ENCODE measurements at regions not wholly inside any gene's neighbourhood (a gene's known extent, or its start where the extent isn't known, plus 50 kb on each side); places are given as distances from the start of the nearest gene placed in this dataset.

GRCh38 chr5:8396756-8397155, 527.8 kb downstream of the MTRR start:
- DNase-seq, result no peak
- in situ Hi-C loops (cut with HindIII; ENCODE audit: low pct_ligation_motif_present, low pct_unique_long_range_greater_than_20kb, low sequenced_read_pairs), result no loop called here

GRCh38 chr5:8399471-8399870, 530.5 kb downstream of the MTRR start:
- no peak for DNase-seq
- in situ Hi-C loops (cut with HindIII; ENCODE audit: low pct_ligation_motif_present, low pct_unique_long_range_greater_than_20kb, low sequenced_read_pairs), result no loop called here

DNA sequence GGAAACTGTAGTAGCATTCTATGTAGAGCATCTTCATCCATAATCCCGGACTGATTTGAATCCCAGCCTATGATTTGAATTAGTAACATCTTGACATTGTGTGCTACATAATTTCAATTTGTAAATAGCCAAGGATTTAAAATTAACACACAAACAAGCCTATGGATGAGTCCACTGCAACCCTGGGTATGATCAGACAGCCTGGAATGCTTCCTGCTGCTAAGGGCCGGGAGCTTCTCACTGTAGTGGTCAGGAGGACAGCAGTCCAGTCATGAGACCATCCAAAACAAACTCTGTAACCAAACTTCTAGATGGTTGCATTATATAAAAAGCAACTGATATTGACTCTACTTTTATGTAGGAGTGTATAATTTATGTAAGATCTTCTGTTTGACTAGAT, 539.3 kb downstream of the MTRR start:
- no peak for DNase-seq
- in situ Hi-C loops (cut with HindIII; ENCODE audit: low pct_ligation_motif_present, low pct_unique_long_range_greater_than_20kb, low sequenced_read_pairs), result no loop called here

GRCh38 chr5:8410618-8411017, 541.7 kb downstream of the MTRR start:
- in situ Hi-C loops (cut with HindIII; ENCODE audit: low pct_ligation_motif_present, low pct_unique_long_range_greater_than_20kb, low sequenced_read_pairs), result no loop called here
- DNase-seq, result no peak

DNA sequence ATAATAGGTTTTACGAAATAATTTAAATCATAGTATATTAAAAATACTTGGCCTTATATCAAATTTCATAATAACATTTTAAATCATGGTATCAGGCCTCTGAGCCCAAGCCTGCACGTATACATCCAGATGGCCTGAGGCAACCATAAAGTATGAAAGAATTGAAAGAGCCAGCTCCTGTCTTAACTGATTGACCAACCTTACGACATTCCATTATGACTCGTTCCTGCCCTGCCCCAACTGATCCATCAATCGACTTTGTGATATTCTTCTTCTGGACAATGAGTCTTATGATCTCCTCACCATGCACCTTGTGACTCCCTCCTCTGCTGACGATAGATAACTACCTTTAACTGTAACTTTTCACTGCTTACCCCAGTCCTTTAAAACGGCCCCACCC, 545.0 kb downstream of the MTRR start:
- DNase-seq, result no peak
- in situ Hi-C loops (cut with HindIII; ENCODE audit: low pct_ligation_motif_present, low pct_unique_long_range_greater_than_20kb, low sequenced_read_pairs), result no loop called here

- in situ Hi-C loops (cut with HindIII; ENCODE audit: low pct_ligation_motif_present, low pct_unique_long_range_greater_than_20kb, low sequenced_read_pairs), result no loop called here
- no peak for DNase-seq
Observed at GRCh38 chr5:8417316-8418048, 548.5 kb downstream of the MTRR start.

DNA sequence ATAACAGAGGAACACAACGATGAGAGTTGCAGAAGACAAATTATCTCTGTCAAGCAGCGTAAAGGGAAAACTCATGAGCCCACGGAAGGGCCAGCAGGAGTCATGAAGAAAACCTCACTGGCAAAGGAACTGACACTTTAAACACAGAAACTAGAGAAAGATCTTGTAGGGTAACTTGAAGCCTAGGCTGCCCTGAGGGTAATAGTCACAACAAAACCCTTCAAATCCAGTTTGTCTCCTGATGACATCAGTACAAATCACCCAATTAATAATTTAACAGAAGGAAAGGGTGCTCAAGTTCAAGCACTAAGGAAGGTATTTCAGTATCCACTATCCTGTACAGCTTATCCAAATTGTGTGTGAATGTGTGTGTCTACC, 549.1 kb downstream of the MTRR start:
- in situ Hi-C loops (cut with HindIII; ENCODE audit: low pct_ligation_motif_present, low pct_unique_long_range_greater_than_20kb, low sequenced_read_pairs), result no loop called here
- no peak for DNase-seq

- DNase-seq, result no peak
- in situ Hi-C loops (cut with HindIII; ENCODE audit: low pct_ligation_motif_present, low pct_unique_long_range_greater_than_20kb, low sequenced_read_pairs), result no loop called here
Observed at GRCh38 chr5:8429778-8430758, 561.1 kb downstream of the MTRR start.

DNA sequence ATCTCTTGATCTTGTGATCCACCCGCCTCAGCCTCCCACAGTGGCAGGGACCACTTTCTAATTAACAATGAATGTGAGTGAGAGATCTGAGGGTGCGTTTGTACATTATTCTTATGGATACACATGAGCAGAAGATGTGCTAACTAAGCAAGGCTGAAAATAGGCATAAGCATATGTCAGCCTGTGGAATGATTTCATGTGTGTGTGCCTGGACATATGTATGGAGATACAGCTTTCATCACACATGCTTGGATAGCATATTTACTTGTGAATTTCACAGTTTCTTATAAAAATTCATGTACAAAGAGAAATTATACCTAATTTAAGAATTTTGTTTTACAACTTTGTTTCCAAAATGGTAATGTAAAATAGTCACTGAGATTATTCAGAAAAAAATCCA, 565.6 kb downstream of the MTRR start:
- in situ Hi-C loops (cut with HindIII; ENCODE audit: low pct_ligation_motif_present, low pct_unique_long_range_greater_than_20kb, low sequenced_read_pairs), result no loop called here
- no peak for DNase-seq

- in situ Hi-C loops (cut with HindIII; ENCODE audit: low pct_ligation_motif_present, low pct_unique_long_range_greater_than_20kb, low sequenced_read_pairs), result no loop called here
- no peak for DNase-seq
Observed at GRCh38 chr5:8436924-8437323, 568.0 kb downstream of the MTRR start.

- in situ Hi-C loops (cut with HindIII; ENCODE audit: low pct_ligation_motif_present, low pct_unique_long_range_greater_than_20kb, low sequenced_read_pairs), result no loop called here
- no peak for DNase-seq
Observed at GRCh38 chr5:8445139-8445538, 576.2 kb downstream of the MTRR start.

GRCh38 chr5:8446179-8446578, 577.2 kb downstream of the MTRR start:
- no peak for DNase-seq
- in situ Hi-C loops (cut with HindIII; ENCODE audit: low pct_ligation_motif_present, low pct_unique_long_range_greater_than_20kb, low sequenced_read_pairs), result no loop called here

GRCh38 chr5:8456846-8457186, 587.9 kb downstream of the MTRR start:
- in situ Hi-C loops (cut with HindIII; ENCODE audit: low pct_ligation_motif_present, low pct_unique_long_range_greater_than_20kb, low sequenced_read_pairs), result no loop called here
- no peak for DNase-seq

- peak; percentile 96 for DNase-seq
- in situ Hi-C loops (cut with HindIII; ENCODE audit: low pct_ligation_motif_present, low pct_unique_long_range_greater_than_20kb, low sequenced_read_pairs), result no loop called here
Observed at GRCh38 chr5:8457187-8458037, 588.5 kb downstream of the MTRR start.

GRCh38 chr5:8458038-8458383, 589.1 kb downstream of the MTRR start:
- in situ Hi-C loops (cut with HindIII; ENCODE audit: low pct_ligation_motif_present, low pct_unique_long_range_greater_than_20kb, low sequenced_read_pairs), result no loop called here
- DNase-seq, result peak; percentile 27

DNA sequence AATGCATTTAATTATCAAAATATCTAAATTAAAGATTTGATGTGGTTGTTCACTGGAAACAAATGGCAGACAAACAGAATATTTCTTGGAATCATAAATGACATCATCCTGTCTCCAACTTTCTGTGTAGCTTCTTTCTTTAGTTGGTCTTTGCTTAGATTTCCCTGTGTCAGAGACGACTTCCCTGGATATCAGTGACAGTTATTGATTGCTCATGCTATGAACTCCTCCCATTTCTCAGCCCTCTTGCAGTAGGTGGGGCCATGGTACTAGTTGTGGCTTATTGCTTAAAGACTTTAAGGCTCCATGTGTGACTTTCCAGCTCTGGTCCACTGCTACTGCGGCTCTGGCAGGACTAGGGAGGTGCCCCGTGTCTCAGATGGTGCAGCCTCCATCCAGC, 592.6 kb downstream of the MTRR start:
- in situ Hi-C loops (cut with HindIII; ENCODE audit: low pct_ligation_motif_present, low pct_unique_long_range_greater_than_20kb, low sequenced_read_pairs), result no loop called here
- DNase-seq, result no peak

DNA sequence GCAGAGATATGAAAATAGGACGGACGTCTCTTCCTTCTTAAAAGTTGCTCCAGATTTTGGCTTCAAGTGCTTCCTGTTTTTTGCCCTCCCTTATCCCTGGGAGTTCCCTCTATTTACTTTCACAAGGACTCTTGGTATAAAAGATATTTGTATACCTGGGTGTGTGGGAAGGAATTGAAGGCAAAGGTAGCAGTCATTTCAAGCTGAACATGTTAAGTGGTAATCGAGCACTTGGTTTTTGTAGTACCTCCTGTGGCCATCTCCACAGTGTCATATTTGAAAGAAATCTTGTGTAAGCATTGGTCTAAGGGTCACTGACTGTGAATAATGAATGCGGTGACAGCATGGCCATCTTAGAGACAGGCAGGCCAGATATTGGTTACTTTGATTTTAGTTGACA, 593.6 kb downstream of the MTRR start:
- no peak for DNase-seq

DNA sequence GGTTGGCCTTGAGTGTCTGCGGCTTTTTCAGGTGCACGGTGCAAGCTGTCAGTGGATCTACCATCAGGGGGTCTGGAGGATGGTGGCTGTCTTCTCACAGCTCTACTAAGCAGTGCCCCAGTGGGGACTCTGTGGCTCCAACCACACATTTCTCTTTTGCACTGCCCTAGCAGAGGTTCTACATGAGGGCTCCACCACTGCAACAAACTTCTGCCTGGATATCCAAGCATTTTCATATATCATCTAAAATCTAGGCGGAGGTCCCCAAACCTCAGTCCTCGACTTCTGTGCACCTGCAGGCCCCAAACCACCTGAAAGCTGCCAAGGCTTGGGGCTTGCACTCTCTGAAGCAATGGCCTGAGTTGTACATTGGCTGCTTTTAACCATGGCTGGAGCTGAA, 601.5 kb downstream of the MTRR start:
- no peak for DNase-seq
- in situ Hi-C loops (cut with HindIII; ENCODE audit: low pct_ligation_motif_present, low pct_unique_long_range_greater_than_20kb, low sequenced_read_pairs), result no loop called here

More for the DNA sequence above, 593.6 kb downstream of the MTRR start:
- in situ Hi-C loops (cut with HindIII; ENCODE audit: low pct_ligation_motif_present, low pct_unique_long_range_greater_than_20kb, low sequenced_read_pairs), result no loop called here

GRCh38 chr5:8471581-8471980, 602.6 kb downstream of the MTRR start:
- DNase-seq, result no peak
- in situ Hi-C loops (cut with HindIII; ENCODE audit: low pct_ligation_motif_present, low pct_unique_long_range_greater_than_20kb, low sequenced_read_pairs), result no loop called here

Measured in ACHN (cell line).